ENCODE measurements at regions not wholly inside any gene's neighbourhood (a gene's known extent, or its start where the extent isn't known, plus 50 kb on each side); places are given as distances from the start of the nearest gene placed in this dataset.

GRCh38 chr2:226625946-226626345, 173.7 kb downstream of the IRS1 start:
- Histone ChIP-seq H3K27ac (ENCODE audit: low read depth, low read length) (no peak overlapping the region), H3K9me3 (ENCODE audit: low read length) (no peaks in the 10 kb centered on the region), H3K27me3 (ENCODE audit: insufficient read depth, low read length, poor library complexity, severe bottlenecking) (no peaks in the 10 kb centered on the region), H3K36me3 (ENCODE audit: insufficient read depth, low read length) (no peaks in the 10 kb centered on the region), H3K4me3 (ENCODE audit: low read length) (no peak overlapping the region), H3K4me1 (ENCODE audit: insufficient read depth, low read length) (no peaks in the 10 kb centered on the region)
- Mint-ChIP-seq H3K9me3 (no peaks in the 10 kb centered on the region), H3K4me3 (no peak overlapping the region), H3K27ac (no peak overlapping the region), H3K27me3 (peaks cover 14 to 16% of the 10 kb centered on the region in 2 donors), H3K36me3 (peaks cover 0 to 3% (median 0%) of the 10 kb centered on the region in 3 donors), H3K4me1 (no peaks in the 10 kb centered on the region)
- DNase-seq = no peak
- ChIA-PET CTCF (interaction anchor here (0.6 to 1.1 kb wide), 2 partner anchors 97 to 773 kb away, joined by 3 read pairs; no protein-coding TSS in a partner anchor), POLR2A (no interaction called here)

- H3K9me3 ChIP-seq (ENCODE audit: low read length) = no peaks in the 10 kb centered on the region
- peaks cover 0 to 3% (median 0%) of the 10 kb centered on the region in 3 donors for H3K36me3 Mint-ChIP-seq
- no peaks in the 10 kb centered on the region for H3K36me3 ChIP-seq (ENCODE audit: insufficient read depth, low read length)
- no peak for DNase-seq
- no peaks in the 10 kb centered on the region for H3K4me1 ChIP-seq (ENCODE audit: insufficient read depth, low read length)
- H3K9me3 Mint-ChIP-seq = no peaks in the 10 kb centered on the region
- no peak overlapping the region for H3K4me3 ChIP-seq (ENCODE audit: low read length)
- ChIA-PET POLR2A (interaction anchor here (0.6 kb wide), 1 partner anchor 9 kb away, joined by 3 read pairs; no protein-coding TSS in a partner anchor), CTCF (no interaction called here)
- no peak overlapping the region for H3K27ac ChIP-seq (ENCODE audit: low read depth, low read length)
- H3K4me3 Mint-ChIP-seq = no peak overlapping the region
- H3K27ac Mint-ChIP-seq = no peak overlapping the region
- H3K4me1 Mint-ChIP-seq = no peaks in the 10 kb centered on the region
- H3K27me3 Mint-ChIP-seq = peaks cover 11 to 14% of the 10 kb centered on the region in 2 donors
- no peaks in the 10 kb centered on the region for H3K27me3 ChIP-seq (ENCODE audit: insufficient read depth, low read length, poor library complexity, severe bottlenecking)
These were observed 175.8 kb downstream of the IRS1 start for GRCh38 chr2:226623587-226624368.

- H3K27me3 ChIP-seq (ENCODE audit: insufficient read depth, low read length, poor library complexity, severe bottlenecking) = no peaks in the 10 kb centered on the region
- POLR2A ChIA-PET = no interaction called here
- H3K27ac Mint-ChIP-seq = no peak overlapping the region
These were observed 177.1 kb downstream of the IRS1 start for GRCh38 chr2:226622484-226622883.

GRCh38 chr2:226620176-226620575, 179.4 kb downstream of the IRS1 start:
- H3K36me3 Mint-ChIP-seq = peaks cover 0 to 3% (median 0%) of the 10 kb centered on the region in 3 donors
- no peak overlapping the region for H3K4me3 Mint-ChIP-seq
- H3K27ac Mint-ChIP-seq = no peak overlapping the region
- ChIA-PET POLR2A (no interaction called here), CTCF (no interaction called here)
- no peak for DNase-seq
- no peaks in the 10 kb centered on the region for H3K9me3 Mint-ChIP-seq
- peaks cover 7 to 11% of the 10 kb centered on the region in 2 donors for H3K27me3 Mint-ChIP-seq
- Histone ChIP-seq H3K4me1 (ENCODE audit: insufficient read depth, low read length) (no peaks in the 10 kb centered on the region), H3K27ac (ENCODE audit: low read depth, low read length) (no peak overlapping the region), H3K4me3 (ENCODE audit: low read length) (no peak overlapping the region), H3K27me3 (ENCODE audit: insufficient read depth, low read length, poor library complexity, severe bottlenecking) (no peaks in the 10 kb centered on the region), H3K9me3 (ENCODE audit: low read length) (no peaks in the 10 kb centered on the region), H3K36me3 (ENCODE audit: insufficient read depth, low read length) (no peaks in the 10 kb centered on the region)
- H3K4me1 Mint-ChIP-seq = no peaks in the 10 kb centered on the region

More at GRCh38 chr2:226622484-226622883, 177.1 kb downstream of the IRS1 start:
- peaks cover 9 to 11% of the 10 kb centered on the region in 2 donors for H3K27me3 Mint-ChIP-seq
- Histone ChIP-seq H3K27ac (ENCODE audit: low read depth, low read length) (no peak overlapping the region), H3K4me1 (ENCODE audit: insufficient read depth, low read length) (no peaks in the 10 kb centered on the region), H3K9me3 (ENCODE audit: low read length) (no peaks in the 10 kb centered on the region), H3K4me3 (ENCODE audit: low read length) (no peak overlapping the region), H3K36me3 (ENCODE audit: insufficient read depth, low read length) (no peaks in the 10 kb centered on the region)
- no peaks in the 10 kb centered on the region for H3K4me1 Mint-ChIP-seq
- peaks cover 0 to 3% (median 0%) of the 10 kb centered on the region in 3 donors for H3K36me3 Mint-ChIP-seq
- CTCF ChIA-PET = no interaction called here
- H3K9me3 Mint-ChIP-seq = no peaks in the 10 kb centered on the region
- DNase-seq = no peak
- H3K4me3 Mint-ChIP-seq = no peak overlapping the region

- ChIA-PET CTCF (no interaction called here), POLR2A (no interaction called here)
- Histone ChIP-seq H3K27me3 (ENCODE audit: insufficient read depth, low read length, poor library complexity, severe bottlenecking) (no peaks in the 10 kb centered on the region), H3K36me3 (ENCODE audit: insufficient read depth, low read length) (no peaks in the 10 kb centered on the region), H3K27ac (ENCODE audit: low read depth, low read length) (no peak overlapping the region), H3K9me3 (ENCODE audit: low read length) (no peaks in the 10 kb centered on the region), H3K4me1 (ENCODE audit: insufficient read depth, low read length) (no peaks in the 10 kb centered on the region), H3K4me3 (ENCODE audit: low read length) (no peak overlapping the region)
- Mint-ChIP-seq H3K27me3 (peaks cover 4 to 11% of the 10 kb centered on the region in 2 donors), H3K36me3 (peaks cover 0 to 3% (median 0%) of the 10 kb centered on the region in 3 donors), H3K27ac (no peak overlapping the region), H3K4me1 (no peaks in the 10 kb centered on the region), H3K9me3 (no peaks in the 10 kb centered on the region), H3K4me3 (no peak overlapping the region)
- DNase-seq = no peak
These were observed 179.9 kb downstream of the IRS1 start for GRCh38 chr2:226619707-226620106.

- H3K36me3 Mint-ChIP-seq = peaks cover 0 to 3% (median 0%) of the 10 kb centered on the region in 3 donors
- CTCF ChIA-PET = no interaction called here
- H3K4me1 ChIP-seq (ENCODE audit: insufficient read depth, low read length) = no peaks in the 10 kb centered on the region
- no peak overlapping the region for H3K27ac Mint-ChIP-seq
- POLR2A ChIA-PET = no interaction called here
- H3K27me3 Mint-ChIP-seq = peaks cover 4 to 11% of the 10 kb centered on the region in 2 donors
- no peaks in the 10 kb centered on the region for H3K9me3 Mint-ChIP-seq
- H3K36me3 ChIP-seq (ENCODE audit: insufficient read depth, low read length) = no peaks in the 10 kb centered on the region
- no peak overlapping the region for H3K27ac ChIP-seq (ENCODE audit: low read depth, low read length)
- no peaks in the 10 kb centered on the region for H3K27me3 ChIP-seq (ENCODE audit: insufficient read depth, low read length, poor library complexity, severe bottlenecking)
- no peak for DNase-seq
- H3K9me3 ChIP-seq (ENCODE audit: low read length) = no peaks in the 10 kb centered on the region
- H3K4me3 Mint-ChIP-seq = no peak overlapping the region
- H3K4me1 Mint-ChIP-seq = no peaks in the 10 kb centered on the region
- no peak overlapping the region for H3K4me3 ChIP-seq (ENCODE audit: low read length)
These were observed 180.6 kb downstream of the IRS1 start for GRCh38 chr2:226618875-226619605.

- no peak for DNase-seq
- peaks cover 4 to 11% of the 10 kb centered on the region in 2 donors for H3K27me3 Mint-ChIP-seq
- H3K27ac ChIP-seq (ENCODE audit: low read depth, low read length) = no peak overlapping the region
- peaks cover 0 to 3% (median 0%) of the 10 kb centered on the region in 3 donors for H3K36me3 Mint-ChIP-seq
- no peak overlapping the region for H3K4me3 ChIP-seq (ENCODE audit: low read length)
- no peaks in the 10 kb centered on the region for H3K27me3 ChIP-seq (ENCODE audit: insufficient read depth, low read length, poor library complexity, severe bottlenecking)
- H3K27ac Mint-ChIP-seq = no peak overlapping the region
- H3K4me1 Mint-ChIP-seq = no peaks in the 10 kb centered on the region
- H3K9me3 ChIP-seq (ENCODE audit: low read length) = no peaks in the 10 kb centered on the region
- no peaks in the 10 kb centered on the region for H3K9me3 Mint-ChIP-seq
- H3K36me3 ChIP-seq (ENCODE audit: insufficient read depth, low read length) = no peaks in the 10 kb centered on the region
- ChIA-PET CTCF (no interaction called here), POLR2A (no interaction called here)
- H3K4me3 Mint-ChIP-seq = no peak overlapping the region
- no peaks in the 10 kb centered on the region for H3K4me1 ChIP-seq (ENCODE audit: insufficient read depth, low read length)
These were observed 181.1 kb downstream of the IRS1 start for GRCh38 chr2:226618544-226618874.

GRCh38 chr2:226615891-226616290, 183.7 kb downstream of the IRS1 start:
- H3K4me3 ChIP-seq (ENCODE audit: low read length) = no peak overlapping the region
- Mint-ChIP-seq H3K27me3 (peaks cover 4 to 17% of the 10 kb centered on the region in 2 donors), H3K27ac (no peak overlapping the region), H3K9me3 (no peaks in the 10 kb centered on the region), H3K4me3 (no peak overlapping the region), H3K36me3 (no peaks in the 10 kb centered on the region), H3K4me1 (no peaks in the 10 kb centered on the region)
- CTCF ChIA-PET = no interaction called here
- H3K27ac ChIP-seq (ENCODE audit: low read depth, low read length) = no peak overlapping the region
- POLR2A ChIA-PET = no interaction called here
- DNase-seq = no peak
- H3K36me3 ChIP-seq (ENCODE audit: insufficient read depth, low read length) = no peaks in the 10 kb centered on the region
- H3K4me1 ChIP-seq (ENCODE audit: insufficient read depth, low read length) = no peaks in the 10 kb centered on the region
- H3K9me3 ChIP-seq (ENCODE audit: low read length) = no peaks in the 10 kb centered on the region
- H3K27me3 ChIP-seq (ENCODE audit: insufficient read depth, low read length, poor library complexity, severe bottlenecking) = no peaks in the 10 kb centered on the region

Measured in CD8-positive, alpha-beta memory T cell (primary cell).